Right lung (tissue), 2 donors: ENCODE measurements at regions not wholly inside any gene's neighbourhood (a gene's known extent, or its start where the extent isn't known, plus 50 kb on each side); places are given as distances from the start of the nearest gene placed in this dataset.

Experiments
- DNase-seq, 2 donors: peaks; one replicate each; pipeline ENCODE4 v3.0.0-alpha.2; 2013

GRCh38 chr2:126482582-126483464 is 173.1 kb upstream of the GYPC start:
- DNase-seq, result no peak

GRCh38 chr2:126494593-126494992 is 161.4 kb upstream of the GYPC start:
- DNase-seq, result no peak

GRCh38 chr2:126495189-126495588 is 160.8 kb upstream of the GYPC start:
- no peak for DNase-seq

GRCh38 chr2:126496493-126496892 is 159.5 kb upstream of the GYPC start:
- no peak for DNase-seq

GRCh38 chr2:126503476-126503875 is 152.5 kb upstream of the GYPC start:
- no peak for DNase-seq

- no peak for DNase-seq
Observed at GRCh38 chr2:126504949-126505348, 151.0 kb upstream of the GYPC start.

- DNase-seq, result no peak
Observed at GRCh38 chr2:126506786-126507185, 149.2 kb upstream of the GYPC start.

GRCh38 chr2:126507425-126507911 is 148.5 kb upstream of the GYPC start:
- DNase-seq, result no peak

- DNase-seq, result no peak
Observed at GRCh38 chr2:126510356-126510755, 145.6 kb upstream of the GYPC start.

GRCh38 chr2:126510960-126511359 is 145.0 kb upstream of the GYPC start:
- DNase-seq, result no peak

GRCh38 chr2:126512026-126512425 is 143.9 kb upstream of the GYPC start:
- DNase-seq, result no peak

- DNase-seq, result no peak
Observed at GRCh38 chr2:126513033-126513432, 142.9 kb upstream of the GYPC start.

- no peak for DNase-seq
Observed at GRCh38 chr2:126515471-126515870, 140.5 kb upstream of the GYPC start.

- DNase-seq, result no peak
Observed at GRCh38 chr2:126518196-126518595, 137.8 kb upstream of the GYPC start.

- peak; percentile 2 to 3 for DNase-seq
Observed at GRCh38 chr2:126527836-126528490, 128.0 kb upstream of the GYPC start.

GRCh38 chr2:126531029-126531428 is 124.9 kb upstream of the GYPC start:
- no peak for DNase-seq

- DNase-seq, result no peak
Observed at GRCh38 chr2:126534478-126534877, 121.5 kb upstream of the GYPC start.

- no peak for DNase-seq
Observed at GRCh38 chr2:126535408-126535807, 120.5 kb upstream of the GYPC start.

- no peak for DNase-seq
Observed at GRCh38 chr2:126536605-126537200, 119.3 kb upstream of the GYPC start.

GRCh38 chr2:126539101-126539500 is 116.9 kb upstream of the GYPC start:
- no peak for DNase-seq

GRCh38 chr2:126542247-126542646 is 113.7 kb upstream of the GYPC start:
- DNase-seq, result no peak

GRCh38 chr2:126543081-126543480 is 112.9 kb upstream of the GYPC start:
- DNase-seq, result no peak

- DNase-seq, result no peak
Observed at GRCh38 chr2:126558029-126558428, 97.9 kb upstream of the GYPC start.
